Small intestine (tissue), 7 donors: ENCODE measurements at regions not wholly inside any gene's neighbourhood (a gene's known extent, or its start where the extent isn't known, plus 50 kb on each side); places are given as distances from the start of the nearest gene placed in this dataset.

Source experiments
- DNase-seq, 2 donors: peaks; one replicate each; pipeline versions ENCODE4 v3.0.0 to v3.0.0-alpha.2; 2013
- FAIRE-seq: peaks from 2 replicates; lab custom pipeline; 2012; peaks lifted over from hg19 to GRCh38; lab: Jason Lieb, UNC
- H3K27ac ChIP-seq, 3 donors: one replicate each; pipeline ENCODE4 v1.5.1; 2013; ENCODE audit warnings: low read length in 2 of 3, mild to moderate bottlenecking in 2 of 3, control low read depth in 1 of 3, inconsistent platforms in 1 of 3, low read depth in 1 of 3, moderate library complexity in 1 of 3
- H3K27me3 ChIP-seq, 3 donors: one replicate each; pipeline ENCODE4 v1.6.1; 2013; ENCODE audit warnings: low read length in 3 of 3, inconsistent platforms in 1 of 3; ENCODE audit not compliant: control insufficient read depth in 3 of 3, insufficient read depth in 3 of 3
- H3K36me3 ChIP-seq, 3 donors: one replicate each; pipeline ENCODE4 v1.6.1; 2013; ENCODE audit warnings: low read length in 3 of 3, inconsistent platforms in 1 of 3, low read depth in 1 of 3, mild to moderate bottlenecking in 1 of 3, moderate library complexity in 1 of 3; ENCODE audit not compliant: control insufficient read depth in 3 of 3, insufficient read depth in 2 of 3
- H3K4me1 ChIP-seq, 3 donors: one replicate each; pipeline ENCODE4 v1.6.1; 2013; ENCODE audit warnings: low read length in 2 of 3, inconsistent platforms in 1 of 3, low read depth in 1 of 3, mild to moderate bottlenecking in 1 of 3, moderate library complexity in 1 of 3; ENCODE audit not compliant: control insufficient read depth in 3 of 3, insufficient read depth in 2 of 3
- H3K4me3 ChIP-seq, 3 donors: one replicate each; pipeline ENCODE4 v1.5.1; 2013; ENCODE audit warnings: low read length in 3 of 3, control low read depth in 1 of 3, inconsistent platforms in 1 of 3, low read depth in 1 of 3, mild to moderate bottlenecking in 1 of 3, moderate library complexity in 1 of 3
- H3K9me3 ChIP-seq, 2 donors: one replicate each; pipeline ENCODE4 v1.6.1; 2013; ENCODE audit warnings: low read depth in 1 of 2, low read length in 1 of 2; ENCODE audit not compliant: control insufficient read depth in 2 of 2, insufficient read depth in 1 of 2
- WGBS, 3 donors: extraction: QIAGEN DNeasy Blood & Tissue Kit; methylation state at CpG; one replicate each; pipeline ENCODE4 v1.1.7; 2013; 5-methylcytosine and 5-hydroxymethylcytosine counted together
- donor health status: healthy with polysubstance abuse.
- donor health status: control.
- donor health status: control.
- donor health status: Bipolar disorder and iron deficiency.
- donor health status: healthy.

DNA sequence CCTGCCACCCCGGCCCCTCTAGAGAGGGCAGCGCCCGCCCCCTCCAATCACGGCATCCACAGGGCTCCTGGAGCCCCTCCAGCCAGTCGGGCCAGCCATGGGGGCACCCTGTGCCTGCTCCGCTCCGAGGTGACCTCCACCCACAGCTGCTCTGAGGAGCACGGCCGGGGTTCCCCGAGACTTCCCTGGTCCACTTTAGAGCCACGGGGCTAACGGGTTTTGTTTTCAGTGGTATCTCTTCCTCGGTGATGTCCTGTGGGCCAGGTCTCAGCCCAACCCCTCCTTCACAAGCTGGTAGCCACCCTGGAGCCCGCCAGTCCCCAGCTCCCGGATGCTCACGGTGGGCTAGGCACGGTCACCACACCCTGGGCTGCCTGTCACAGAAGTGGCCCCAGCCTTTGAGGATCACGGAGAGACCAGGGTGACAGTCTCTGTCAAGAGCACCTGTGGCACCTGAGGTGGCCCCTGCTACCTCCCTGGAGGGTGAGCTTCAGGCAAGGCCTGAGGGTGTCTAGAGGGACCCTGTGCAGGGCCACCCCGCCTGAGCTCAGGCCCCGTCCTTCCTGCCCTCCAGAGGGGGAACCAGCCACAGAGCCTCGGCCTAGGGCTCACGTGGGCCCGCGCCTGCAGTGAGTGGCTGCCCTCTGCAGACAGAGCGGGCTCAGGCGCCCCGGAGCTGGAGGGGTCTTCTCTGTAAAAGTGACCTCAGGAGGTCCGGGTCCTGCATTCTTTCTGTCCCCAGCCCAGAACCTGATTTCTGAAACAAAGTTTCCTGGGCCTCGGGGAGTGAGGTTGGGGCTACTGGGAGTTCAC is 146.0 kb upstream of the C14orf180 start:
- 82 to 88% (median 83%) methylated on average over 29 of the region's 29 CpGs for WGBS, 3 donors
- H3K9me3 ChIP-seq: no peaks in the 10 kb centered on the region
- H3K27me3 ChIP-seq: no peaks in the 10 kb centered on the region
- no peak for DNase-seq
- peaks cover 0 to 11% (median 0%) of the 10 kb centered on the region in 3 donors for H3K4me1 ChIP-seq
- FAIRE-seq: no peak
- H3K27ac ChIP-seq: no peak overlapping the region
- H3K36me3 ChIP-seq: no peaks in the 10 kb centered on the region
- H3K4me3 ChIP-seq: no peak overlapping the region

DNA sequence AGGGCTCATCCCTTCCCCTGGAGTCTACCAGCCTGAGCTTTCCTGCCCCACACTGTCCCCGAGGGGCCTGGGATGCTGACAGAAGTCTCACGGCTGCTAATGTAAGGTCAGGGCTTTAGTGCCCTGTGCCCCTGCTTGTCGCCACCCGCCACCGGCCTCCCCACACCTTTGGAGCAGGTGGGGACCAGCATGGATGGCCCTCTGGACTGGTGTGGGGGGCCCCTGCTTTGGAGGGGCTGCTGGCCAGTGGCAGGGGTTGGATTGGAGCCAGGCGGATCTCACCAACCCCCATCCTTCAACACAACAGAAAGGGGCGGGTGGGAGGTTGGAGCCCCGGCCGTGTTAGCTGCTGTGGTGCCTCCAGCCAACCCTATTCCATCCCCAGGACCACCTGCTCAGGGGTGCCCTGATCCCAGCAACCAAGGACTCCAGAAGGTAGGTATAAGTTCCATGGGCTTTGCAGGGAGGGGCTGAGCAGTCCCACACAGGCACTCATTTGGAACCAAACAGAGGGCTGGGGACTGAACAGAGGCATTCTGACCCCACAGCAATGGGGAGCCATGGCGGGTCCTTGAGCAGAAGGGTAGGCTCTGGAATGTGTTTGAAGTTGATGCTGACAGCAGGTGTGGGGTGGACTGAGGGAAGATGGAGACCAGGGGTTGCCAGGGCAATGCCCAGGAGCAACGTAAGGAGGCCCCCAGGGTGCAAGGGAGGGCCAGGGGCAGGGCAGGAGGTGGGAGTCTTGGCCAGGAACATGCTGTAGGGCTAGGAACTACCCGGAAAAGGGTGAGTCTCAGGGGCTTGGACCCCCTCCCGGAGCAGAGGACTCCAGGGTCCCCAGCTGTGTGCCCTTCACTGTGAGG is 145.1 kb upstream of the C14orf180 start:
- no peak overlapping the region for H3K27ac ChIP-seq
- no peaks in the 10 kb centered on the region for H3K27me3 ChIP-seq
- no peaks in the 10 kb centered on the region for H3K9me3 ChIP-seq
- WGBS, 3 donors: 75 to 83% (median 81%) methylated on average over 13 of the region's 13 CpGs
- no peak for DNase-seq
- H3K4me3 ChIP-seq: no peak overlapping the region
- FAIRE-seq: no peak
- H3K4me1 ChIP-seq: peaks cover 0 to 11% (median 0%) of the 10 kb centered on the region in 3 donors
- H3K36me3 ChIP-seq: no peaks in the 10 kb centered on the region

DNA sequence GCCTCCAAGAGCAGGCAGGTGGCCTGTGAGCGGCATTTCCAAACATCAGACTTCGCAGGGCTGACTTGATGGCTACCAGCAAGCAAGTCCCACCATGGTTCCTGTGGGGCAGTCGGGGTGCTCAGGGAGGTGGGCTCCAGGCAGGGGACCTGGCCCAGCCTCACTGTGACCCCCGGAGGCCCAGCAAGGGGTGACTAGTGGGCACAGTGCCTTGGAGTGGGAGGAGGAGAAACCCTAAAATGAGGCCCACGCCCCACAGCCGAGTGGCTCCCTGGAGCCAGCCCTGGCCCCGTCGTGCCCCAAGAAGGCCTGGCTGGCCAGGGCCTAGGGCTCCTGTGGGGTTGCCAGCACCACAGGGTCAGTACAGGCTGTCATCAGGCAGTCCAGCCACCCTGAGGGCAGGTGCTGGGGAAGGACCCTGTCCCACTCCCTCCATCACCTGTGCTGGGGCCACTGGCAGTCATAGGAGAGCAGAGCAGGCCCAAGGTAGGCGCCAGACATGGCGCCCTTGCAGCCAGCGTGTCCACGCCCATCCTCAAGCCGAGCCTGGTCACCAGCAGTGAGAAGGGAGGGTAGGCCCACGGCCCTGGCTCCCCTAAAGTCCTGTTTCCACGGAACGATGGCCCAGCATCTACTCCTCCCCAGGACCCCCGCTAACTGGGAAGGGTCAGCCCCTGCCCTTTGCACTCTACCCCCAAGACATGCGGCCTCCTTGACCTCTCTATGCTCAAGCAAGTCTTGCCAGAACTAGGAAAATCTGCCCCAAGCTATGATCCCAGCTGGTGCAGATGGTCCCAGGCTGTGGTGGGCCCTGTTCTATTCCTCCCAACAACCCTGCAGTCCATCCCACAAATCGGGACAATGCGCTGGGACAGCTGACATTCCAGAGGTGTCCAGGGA is 144.2 kb upstream of the C14orf180 start:
- FAIRE-seq (no peak), DNase-seq (no peak)
- WGBS, 3 donors: 89 to 91% (median 90%) methylated on average over 20 of the region's 20 CpGs
- Histone ChIP-seq H3K27me3 (no peaks in the 10 kb centered on the region), H3K36me3 (no peaks in the 10 kb centered on the region), H3K4me1 (peaks cover 0 to 11% (median 0%) of the 10 kb centered on the region in 3 donors), H3K4me3 (no peak overlapping the region), H3K27ac (no peak overlapping the region), H3K9me3 (no peaks in the 10 kb centered on the region)

DNA sequence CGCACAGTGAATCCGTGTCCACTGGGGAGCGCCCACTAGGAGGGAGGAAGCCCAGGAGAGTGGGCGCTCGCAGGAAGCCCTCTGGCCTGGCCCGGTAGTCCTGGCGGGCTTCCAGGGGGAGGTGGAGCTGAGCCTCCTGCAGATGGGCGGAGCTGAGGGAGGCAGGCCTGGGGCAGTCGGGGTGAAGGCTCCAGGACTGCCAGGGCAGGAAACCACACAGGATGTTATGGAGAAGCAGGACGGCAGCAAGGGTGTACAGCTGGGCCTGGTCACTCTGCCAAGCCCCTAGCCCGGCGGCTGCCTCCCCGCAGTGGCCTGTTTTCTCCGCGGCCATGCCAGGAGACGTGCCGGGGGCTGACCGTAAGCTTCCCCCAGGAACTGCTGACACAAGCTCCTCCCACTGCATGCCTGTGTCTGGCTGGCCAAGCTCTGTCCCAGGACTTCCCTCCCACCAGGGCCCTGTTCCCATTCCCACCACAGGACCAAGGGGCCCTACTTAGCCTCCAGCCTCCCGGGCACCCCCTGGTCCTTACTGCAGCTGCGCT is 143.4 kb upstream of the C14orf180 start:
- peak overlapping the region in 1 of 3 donors; percentile 71 for H3K27ac ChIP-seq
- 33 to 53% (median 53%) methylated on average over 15 to 20 of the region's 20 CpGs for WGBS, 3 donors

DNA sequence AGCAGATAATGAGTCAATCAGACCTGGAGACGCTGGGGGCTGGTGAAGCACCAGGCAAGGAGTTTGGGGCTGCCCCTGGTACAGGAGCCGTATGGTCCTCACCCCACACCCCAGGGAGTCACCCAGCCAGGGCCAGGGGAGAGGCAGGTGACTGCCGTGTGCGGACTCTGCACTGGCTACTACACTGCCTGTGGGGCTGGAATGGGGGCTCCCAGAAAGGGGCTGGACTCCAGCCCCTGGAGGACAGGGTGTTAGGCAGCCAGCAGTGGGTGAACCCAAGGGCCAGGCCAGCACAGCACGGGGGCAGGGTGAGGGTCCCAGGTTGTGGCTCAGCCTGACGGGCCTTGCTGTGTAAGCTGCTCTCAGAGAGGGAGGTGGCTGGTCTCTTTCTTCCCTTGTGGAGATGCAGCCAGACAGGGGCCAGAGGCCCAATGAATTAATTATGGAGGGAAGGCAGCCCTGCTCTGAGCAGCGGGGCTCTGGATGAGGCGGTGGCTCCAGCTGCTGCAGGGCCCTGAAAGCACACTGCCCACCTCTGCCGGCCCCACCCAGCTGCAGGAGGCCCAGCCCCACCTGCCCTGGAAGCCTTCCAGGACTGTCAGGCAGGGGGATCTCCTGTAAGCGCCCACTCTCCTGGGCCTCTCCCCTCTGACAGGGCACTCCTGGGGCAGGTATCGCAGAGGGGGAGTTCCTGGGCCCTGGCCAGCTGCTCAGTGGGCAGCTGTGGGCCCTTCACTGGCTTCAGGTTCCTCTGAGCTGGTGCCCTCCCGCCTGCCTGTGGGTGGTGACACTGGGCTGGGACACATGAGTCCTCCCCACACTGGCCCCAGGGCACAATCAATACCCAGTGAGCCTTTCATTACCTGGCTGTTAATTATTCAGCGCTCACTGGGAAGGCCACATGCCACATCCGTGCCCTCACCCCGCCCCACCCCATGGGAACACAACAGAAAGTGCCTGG is 142.5 kb upstream of the C14orf180 start:
- H3K27ac ChIP-seq: peak overlapping the region in 1 of 3 donors; percentile 71
- H3K4me3 ChIP-seq: no peak overlapping the region
- 31 to 62% (median 37%) methylated on average over 15 of the region's 15 CpGs for WGBS, 3 donors
- H3K4me1 ChIP-seq: peaks cover 0 to 11% (median 0%) of the 10 kb centered on the region in 3 donors
- DNase-seq: peak; percentile 30 to 53
- H3K36me3 ChIP-seq: no peaks in the 10 kb centered on the region
- no peaks in the 10 kb centered on the region for H3K9me3 ChIP-seq
- no peaks in the 10 kb centered on the region for H3K27me3 ChIP-seq
- FAIRE-seq: no peak

More for the DNA sequence above, 143.4 kb upstream of the C14orf180 start:
- DNase-seq: peak in 1 of 2 donors; percentile 34
- no peaks in the 10 kb centered on the region for H3K9me3 ChIP-seq
- H3K4me3 ChIP-seq: no peak overlapping the region
- no peak for FAIRE-seq
- H3K36me3 ChIP-seq: no peaks in the 10 kb centered on the region
- peaks cover 0 to 11% (median 0%) of the 10 kb centered on the region in 3 donors for H3K4me1 ChIP-seq
- no peaks in the 10 kb centered on the region for H3K27me3 ChIP-seq

DNA sequence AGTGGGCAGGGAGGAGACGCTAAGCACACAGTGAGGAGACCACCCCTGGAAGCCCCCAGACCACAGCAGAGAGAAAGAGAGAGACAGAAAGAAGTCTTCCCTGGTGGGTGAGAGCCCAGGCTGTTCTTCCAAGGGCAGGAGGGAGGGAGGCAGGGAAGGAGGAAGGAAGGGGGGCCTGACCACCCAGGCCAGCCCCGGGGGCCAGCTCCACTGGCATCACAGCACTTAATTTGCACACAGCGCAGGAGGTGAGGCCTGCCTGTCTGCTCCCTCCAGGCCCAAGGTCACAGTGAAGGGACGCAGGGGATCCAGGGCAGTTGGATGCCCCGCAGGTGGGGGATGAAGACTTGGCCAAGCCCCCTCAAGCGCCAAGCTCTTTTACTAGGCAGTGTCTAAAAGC is 141.9 kb upstream of the C14orf180 start:
- H3K4me3 ChIP-seq: no peak overlapping the region
- DNase-seq (no peak), FAIRE-seq (no peak)
- 54 to 84% (median 68%) methylated on average over 6 of the region's 6 CpGs for WGBS, 3 donors
- no peaks in the 10 kb centered on the region for H3K9me3 ChIP-seq
- no peaks in the 10 kb centered on the region for H3K36me3 ChIP-seq
- H3K27ac ChIP-seq: no peak overlapping the region
- H3K27me3 ChIP-seq: no peaks in the 10 kb centered on the region
- peaks cover 0 to 11% (median 0%) of the 10 kb centered on the region in 3 donors for H3K4me1 ChIP-seq

DNA sequence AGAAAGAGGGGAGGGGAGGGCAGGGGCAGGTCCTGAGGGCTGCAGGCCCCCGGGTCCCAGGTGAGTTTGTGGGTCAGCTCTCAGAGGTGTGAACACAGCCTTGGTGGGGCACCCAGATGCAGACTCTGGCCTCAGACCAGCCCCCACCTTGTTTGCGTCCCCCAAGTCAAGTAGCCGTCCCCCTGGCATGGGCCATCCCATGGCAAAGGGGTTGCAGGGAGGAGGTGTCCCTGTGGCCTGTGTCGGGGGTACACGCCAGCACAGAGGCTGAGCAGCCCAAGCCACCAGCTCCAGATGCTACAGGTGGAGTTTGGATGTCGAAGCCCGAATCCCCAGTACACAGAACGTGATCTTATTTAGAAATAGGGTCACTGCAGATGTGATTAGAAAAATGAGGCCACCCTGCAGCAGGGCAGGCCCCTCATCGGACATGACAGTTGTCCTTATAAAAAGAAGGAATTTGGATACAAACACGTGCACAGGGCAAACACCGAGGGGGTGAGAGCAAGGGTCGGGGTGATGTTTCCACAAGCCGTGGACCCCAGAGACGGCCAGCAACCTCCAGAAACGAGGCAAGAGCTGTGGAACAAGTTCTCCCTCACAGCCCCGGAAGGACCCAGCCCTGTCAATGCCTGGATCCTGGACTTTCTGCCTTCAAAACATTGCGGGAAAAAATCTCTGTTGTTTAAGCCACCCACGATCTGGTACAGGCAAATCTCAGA is 141.2 kb upstream of the C14orf180 start:
- H3K27me3 ChIP-seq: no peaks in the 10 kb centered on the region
- H3K4me1 ChIP-seq: peaks cover 0 to 11% (median 0%) of the 10 kb centered on the region in 3 donors
- DNase-seq (no peak), FAIRE-seq (no peak)
- no peak overlapping the region for H3K4me3 ChIP-seq
- no peaks in the 10 kb centered on the region for H3K9me3 ChIP-seq
- H3K27ac ChIP-seq: no peak overlapping the region
- WGBS, 3 donors: 72 to 82% (median 76%) methylated on average over 18 of the region's 18 CpGs
- no peaks in the 10 kb centered on the region for H3K36me3 ChIP-seq
